Stimulated activated CD4-positive, alpha-beta T cell treated with anti-CD3 and anti-CD28 coated beads, Interleukin-2, amount 100 ng/mL, for 48 hours (primary cell): ENCODE measurements at regions not wholly inside any gene's neighbourhood (a gene's known extent, or its start where the extent isn't known, plus 50 kb on each side); places are given as distances from the start of the nearest gene placed in this dataset.

Source experiments
- DNase-seq, 2 donors: peaks; one replicate each; pipeline ENCODE4 v3.0.0-alpha.2; 2020

GRCh38 chr12:106006940-106007339 lies 131.8 kb downstream of the NUAK1 start:
- DNase-seq: no peak

- no peak for DNase-seq
These were observed 128.0 kb downstream of the NUAK1 start for GRCh38 chr12:106010741-106011140.
